ENCODE measurements at regions not wholly inside any gene's neighbourhood (a gene's known extent, or its start where the extent isn't known, plus 50 kb on each side); places are given as distances from the start of the nearest gene placed in this dataset.

DNA sequence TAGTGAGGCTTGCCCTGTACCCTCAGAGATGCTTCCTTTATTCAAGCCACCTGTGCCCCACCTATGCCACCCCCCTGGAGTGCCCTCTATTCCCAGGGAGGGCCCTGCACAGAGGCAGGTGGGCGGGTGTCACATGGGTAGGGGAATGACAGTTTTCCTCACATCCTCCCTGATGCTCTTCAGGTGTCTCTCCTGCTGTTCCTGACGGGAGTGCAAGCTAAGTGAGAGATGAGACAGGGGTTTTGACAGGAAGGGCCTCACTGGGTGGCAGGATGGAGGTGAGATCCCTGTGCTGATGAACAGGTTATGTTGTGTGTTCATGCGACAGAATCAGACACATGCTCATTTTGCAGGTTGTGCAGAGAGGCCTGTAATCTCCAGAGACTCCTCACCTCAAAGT is 164.1 kb upstream of the CHD6 start (continued):
- TF ChIP-seq SUZ12 (IDR thresholded peaks at IDR 0.05; ENCODE audit: low read length) = no peak
- no peak for TF ChIP-seq RAD21 (IDR thresholded peaks at IDR 0.05 in 1 of 2, conservative IDR thresholded peaks at IDR 0.05 in 1 of 2; ENCODE audit: low read depth in 2 of 2, low read length in 2 of 2)

All from H1 (cell line).